DMS79 treated with DMSO at 0.1 percent for 48 hours (cell line): ENCODE measurements at regions not wholly inside any gene's neighbourhood (a gene's known extent, or its start where the extent isn't known, plus 50 kb on each side); places are given as distances from the start of the nearest gene placed in this dataset.
"Not testable (repeated sequence)": the region's sequence is repeated elsewhere in the genome, so short reads cannot be mapped to it uniquely, and the experiment has no call there.

Source experiments
- DNase-seq: peaks from one replicate; lab custom pipeline; 2025; lab: John Stamatoyannopoulos, UW

- no peak for DNase-seq
Observed at GRCh38 chr5:117800261-117800660, 1188.1 kb downstream of the DTWD2 start.

- DNase-seq, result no peak
Observed at GRCh38 chr5:117794847-117795246, 1193.5 kb downstream of the DTWD2 start.

- DNase-seq, result no peak
Observed at GRCh38 chr5:117793963-117794362, 1194.4 kb downstream of the DTWD2 start.

- DNase-seq, result no peak
Observed at GRCh38 chr5:117792476-117792875, 1195.9 kb downstream of the DTWD2 start.

GRCh38 chr5:117788596-117788995 is 1199.8 kb downstream of the DTWD2 start:
- no peak for DNase-seq

- DNase-seq, result no peak
Observed at GRCh38 chr5:117779171-117779570, 1204.5 kb upstream of the SEMA6A start.

- DNase-seq, result no peak
Observed at GRCh38 chr5:117776977-117777376, 1202.4 kb upstream of the SEMA6A start.

- DNase-seq, result no peak
Observed at GRCh38 chr5:117769877-117770276, 1195.3 kb upstream of the SEMA6A start.

- DNase-seq, result no peak
Observed at GRCh38 chr5:117763271-117763670, 1188.6 kb upstream of the SEMA6A start.

- no peak for DNase-seq
Observed at GRCh38 chr5:117761186-117761585, 1186.6 kb upstream of the SEMA6A start.

- DNase-seq, result no peak
Observed at GRCh38 chr5:117759849-117760499, 1185.4 kb upstream of the SEMA6A start.

- no peak for DNase-seq
Observed at GRCh38 chr5:117752403-117752802, 1177.8 kb upstream of the SEMA6A start.

GRCh38 chr5:117748336-117748735 is 1173.7 kb upstream of the SEMA6A start:
- no peak for DNase-seq

GRCh38 chr5:117743337-117743736 is 1168.7 kb upstream of the SEMA6A start:
- no peak for DNase-seq

GRCh38 chr5:117741655-117742206 is 1167.1 kb upstream of the SEMA6A start:
- DNase-seq, result no peak

GRCh38 chr5:117740268-117740667 is 1165.6 kb upstream of the SEMA6A start:
- DNase-seq, result no peak

- no peak for DNase-seq
Observed at GRCh38 chr5:117738571-117738970, 1163.9 kb upstream of the SEMA6A start.

GRCh38 chr5:117736698-117737097 is 1162.1 kb upstream of the SEMA6A start:
- DNase-seq, result no peak

GRCh38 chr5:117734056-117734455 is 1159.4 kb upstream of the SEMA6A start:
- no peak for DNase-seq

GRCh38 chr5:117733051-117733450 is 1158.4 kb upstream of the SEMA6A start:
- no peak for DNase-seq

- no peak for DNase-seq
Observed at GRCh38 chr5:117732264-117732663, 1157.6 kb upstream of the SEMA6A start.

- no peak for DNase-seq
Observed at GRCh38 chr5:117731446-117731845, 1156.8 kb upstream of the SEMA6A start.

- not testable (repeated sequence) for DNase-seq
Observed at GRCh38 chr5:117720784-117721183, 1146.2 kb upstream of the SEMA6A start.

- no peak for DNase-seq
Observed at GRCh38 chr5:117719413-117719812, 1144.8 kb upstream of the SEMA6A start.
